ENCODE measurements at regions not wholly inside any gene's neighbourhood (a gene's known extent, or its start where the extent isn't known, plus 50 kb on each side); places are given as distances from the start of the nearest gene placed in this dataset.

- TF ChIP-seq FOXA2 (IDR thresholded peaks at IDR 0.05) (no peak), ATF3 (IDR thresholded peaks at IDR 0.05) (no peak), CTCF (IDR thresholded peaks at IDR 0.05; ENCODE audit: low read depth, low read length, missing input control) (no peak), JUND (IDR thresholded peaks at IDR 0.05) (no peak), FOXA1 (IDR thresholded peaks at IDR 0.05) (no peak), YY1 (IDR thresholded peaks at IDR 0.05) (no peak), GABPA (IDR thresholded peaks at IDR 0.05 in 1 of 2, conservative IDR thresholded peaks at IDR 0.05 in 1 of 2) (no peak), REST (IDR thresholded peaks at IDR 0.05) (no peak), MAX (IDR thresholded peaks at IDR 0.05) (no peak), ZBTB33 (IDR thresholded peaks at IDR 0.05) (no peak), SP1 (IDR thresholded peaks at IDR 0.05) (no peak), TAF1 (conservative IDR thresholded peaks at IDR 0.05) (no peak)
Measured at GRCh38 chr3:8156831-8157230, 344.8 kb upstream of the LMCD1 start.
